IMR-90 (cell line): ENCODE measurements at regions not wholly inside any gene's neighbourhood (a gene's known extent, or its start where the extent isn't known, plus 50 kb on each side); places are given as distances from the start of the nearest gene placed in this dataset.

ENCODE experiments used
- ATAC-seq: fragments of 200-7000 bp; cut with Tn5 transposase; 2 replicates; pipeline ENCODE4 v1.9.1; 2020; ENCODE audit warnings: low read depth, mild to moderate bottlenecking, moderate library complexity
- BruUV-seq: library from RNA; stranded (reverse); fragments of 400-500 nt; replicated peaks from 2 replicates; lab custom pipeline; 2021; lab: Mats Ljungman, UMichigan
- CTCF ChIA-PET: fragments of 300-600 bp; formaldehyde crosslinking; extraction: SDS; loops from one replicate; lab custom pipeline; 2021; ENCODE audit warnings: antibody characterized with exemption; lab: Yijun Ruan, JAX
- POLR2A ChIA-PET: fragments of 300-600 bp; sonication (Branson Sonifier 250); formaldehyde crosslinking; loops from one replicate; lab custom pipeline; 2022; ENCODE audit warnings: antibody characterized with exemption; ENCODE audit not compliant: unreplicated experiment; lab: Charles Lee
- DNase-seq: peaks from one replicate; pipeline ENCODE4 v3.0.0; 2013
- H2AFZ ChIP-seq: replicated peaks from 2 replicates; pipeline ENCODE3; 2013; ENCODE audit warnings: low read length, mild to moderate bottlenecking; ENCODE audit not compliant: poor library complexity
- H2AK5ac ChIP-seq: 2 replicates; pipeline ENCODE4 v1.6.1; 2013; ENCODE audit warnings: low read depth, low read length, inconsistent platforms
- H2AK9ac ChIP-seq: replicated peaks from 2 replicates; pipeline ENCODE3; 2013; ENCODE audit warnings: mild to moderate bottlenecking, low read depth, low read length, moderate library complexity; ENCODE audit not compliant: poor library complexity
- H2BK120ac ChIP-seq: 2 replicates; pipeline ENCODE4 v1.6.1; 2013; ENCODE audit warnings: low read depth, low read length, inconsistent platforms
- H2BK15ac ChIP-seq: 3 replicates; pipeline ENCODE4 v1.6.1; 2013; ENCODE audit warnings: low read depth, low read length, inconsistent platforms
- H2BK20ac ChIP-seq: 2 replicates; pipeline ENCODE4 v1.6.1; 2013; ENCODE audit warnings: low read depth, mild to moderate bottlenecking, inconsistent platforms, low read length, moderate library complexity
- H2BK5ac ChIP-seq: 2 replicates; pipeline ENCODE4 v1.6.1; 2013; ENCODE audit warnings: mild to moderate bottlenecking, low read depth, low read length, inconsistent platforms; ENCODE audit not compliant: poor library complexity, severe bottlenecking
- H3K14ac ChIP-seq: replicated peaks from 2 replicates; pipeline ENCODE4 v1.6.1; 2013; ENCODE audit warnings: low read depth, low read length, inconsistent platforms
- H3K18ac ChIP-seq: 2 replicates; pipeline ENCODE4 v1.6.1; 2013; ENCODE audit warnings: low read depth, low read length, control low read depth
- H3K23ac ChIP-seq: 2 replicates; pipeline ENCODE4 v1.6.1; 2013; ENCODE audit warnings: low read depth, low read length, inconsistent platforms
- H3K27ac ChIP-seq: 2 replicates; pipeline ENCODE4 v1.5.1; 2013; ENCODE audit warnings: mild to moderate bottlenecking, control low read depth, low read length; ENCODE audit not compliant: insufficient read depth
- H3K27me3 ChIP-seq: 2 replicates; pipeline ENCODE4 v1.6.1; 2013; ENCODE audit warnings: low read length; ENCODE audit not compliant: control insufficient read depth, insufficient read depth
- H3K36me3 ChIP-seq: 2 replicates; pipeline ENCODE4 v1.6.1; 2013; ENCODE audit warnings: low read length, mixed read lengths; ENCODE audit not compliant: control insufficient read depth, insufficient read depth
- H3K4ac ChIP-seq: 2 replicates; pipeline ENCODE4 v1.6.1; 2013; ENCODE audit warnings: low read depth, low read length, inconsistent platforms
- H3K4me1 ChIP-seq: 2 replicates; pipeline ENCODE4 v1.6.1; 2013; ENCODE audit warnings: low read length, mixed read lengths; ENCODE audit not compliant: control insufficient read depth, insufficient read depth
- H3K4me2 ChIP-seq: 2 replicates; pipeline ENCODE4 v1.6.1; 2013; ENCODE audit warnings: low read depth, mild to moderate bottlenecking, control low read depth, low read length, moderate library complexity
- H3K4me3 ChIP-seq: 2 replicates; pipeline ENCODE4 v1.5.1; 2013; ENCODE audit warnings: low read depth, mild to moderate bottlenecking, control low read depth, low read length, moderate library complexity; ENCODE audit not compliant: insufficient read depth
- H3K56ac ChIP-seq: 2 replicates; pipeline ENCODE4 v1.6.1; 2013; ENCODE audit warnings: low read length, inconsistent platforms; ENCODE audit not compliant: insufficient read depth; ENCODE audit errors: extremely low read depth
- H3K79me1 ChIP-seq, 2 experiments: 2 replicates each; pipeline ENCODE4 v1.6.1; 2013; ENCODE audit warnings: low read length in 2 of 2, inconsistent platforms in 1 of 2, low read depth in 1 of 2
- H3K9ac ChIP-seq: 2 replicates; pipeline ENCODE4 v1.6.1; 2013; ENCODE audit warnings: low read depth, low read length, control low read depth
- H3K9me1 ChIP-seq: 2 replicates; pipeline ENCODE4 v1.6.1; 2013; ENCODE audit warnings: low read length, inconsistent platforms; ENCODE audit not compliant: insufficient read depth
- H3K9me3 ChIP-seq: 2 replicates; pipeline ENCODE4 v1.6.1; 2013; ENCODE audit warnings: low read length; ENCODE audit not compliant: control insufficient read depth, insufficient read depth
- H4K20me1 ChIP-seq: 2 replicates; pipeline ENCODE4 v1.6.1; 2013; ENCODE audit warnings: low read length, inconsistent platforms; ENCODE audit not compliant: insufficient read depth
- H4K5ac ChIP-seq: 2 replicates; pipeline ENCODE4 v1.6.1; 2013; ENCODE audit warnings: mild to moderate bottlenecking, low read depth, low read length, control low read depth
- H4K8ac ChIP-seq, 2 experiments: 2 replicates each; pipeline ENCODE4 v1.6.1; 2013; ENCODE audit warnings: low read depth in 2 of 2, low read length in 2 of 2, control low read depth in 1 of 2, inconsistent platforms in 1 of 2
- H4K91ac ChIP-seq: 2 replicates; pipeline ENCODE4 v1.6.1; 2013; ENCODE audit warnings: low read depth, low read length, inconsistent platforms; ENCODE audit not compliant: insufficient read depth
- BHLHE40 ChIP-seq: fragments of 150-350 bp; IDR thresholded peaks from 2 replicates; pipeline ENCODE4 v1.6.1; 2016; ENCODE audit warnings: mild to moderate bottlenecking, low read depth, low read length
- CEBPB ChIP-seq: IDR thresholded peaks from 2 replicates; pipeline ENCODE4 v1.6.1; 2012; ENCODE audit warnings: low read depth, low read length, improper control_type of control experiment
- CHD1 ChIP-seq: IDR thresholded peaks from 2 replicates; pipeline ENCODE4 v1.6.1; 2012; ENCODE audit warnings: low read depth, low read length, improper control_type of control experiment
- CTCF ChIP-seq: conservative IDR thresholded peaks from 2 replicates; pipeline ENCODE4 v1.5.1; 2012; ENCODE audit warnings: mild to moderate bottlenecking, low read depth, low read length, improper control_type of control experiment
- ELK1 ChIP-seq: fragments of 150-350 bp; IDR thresholded peaks from 2 replicates; pipeline ENCODE4 v1.6.1; 2016; ENCODE audit warnings: low read depth, mild to moderate bottlenecking, low read length, moderate library complexity, borderline replicate concordance
- FOS ChIP-seq: fragments of 150-350 bp; IDR thresholded peaks from 2 replicates; pipeline ENCODE4 v1.6.1; 2016; ENCODE audit warnings: low read depth, low read length
- MAFK ChIP-seq: IDR thresholded peaks from 2 replicates; pipeline ENCODE4 v1.6.1; 2012; ENCODE audit warnings: low read depth, low read length, improper control_type of control experiment
- MAZ ChIP-seq: IDR thresholded peaks from 2 replicates; pipeline ENCODE4 v1.6.1; 2012; ENCODE audit warnings: low read depth, mild to moderate bottlenecking, low read length, improper control_type of control experiment, moderate library complexity, borderline replicate concordance
- MXI1 ChIP-seq: IDR thresholded peaks from 2 replicates; pipeline ENCODE4 v1.6.1; 2012; ENCODE audit warnings: low read depth, mild to moderate bottlenecking, low read length, moderate library complexity, borderline replicate concordance
- NFE2L2 ChIP-seq: fragments of 150-350 bp; IDR thresholded peaks from 2 replicates; pipeline ENCODE4 v1.6.1; 2016; ENCODE audit warnings: low read depth, mild to moderate bottlenecking, low read length
- POLR2A ChIP-seq: IDR thresholded peaks from 2 replicates; pipeline ENCODE4 v1.6.1; 2012; ENCODE audit warnings: mild to moderate bottlenecking, low read depth, low read length
- RAD21 ChIP-seq: IDR thresholded peaks from 2 replicates; pipeline ENCODE4 v1.6.1; 2012; ENCODE audit warnings: low read length, improper control_type of control experiment
- RCOR1 ChIP-seq: IDR thresholded peaks from 2 replicates; pipeline ENCODE4 v1.6.1; 2012; ENCODE audit warnings: mild to moderate bottlenecking, low read length, improper control_type of control experiment; ENCODE audit not compliant: insufficient replicate concordance
- RFX5 ChIP-seq: IDR thresholded peaks from 2 replicates; pipeline ENCODE4 v1.8.0; 2012; ENCODE audit warnings: low read depth, mild to moderate bottlenecking, low read length, moderate library complexity
- SMC3 ChIP-seq: fragments of 150-350 bp; IDR thresholded peaks from 2 replicates; pipeline ENCODE4 v1.6.1; 2016; ENCODE audit warnings: low read depth, mild to moderate bottlenecking, antibody characterized with exemption, low read length, moderate library complexity
- WGBS, 2 experiments: methylation state at CpG; one replicate each; pipeline versions ENCODE4 v1.1.5 to v1.1.7; 2013; ENCODE audit warnings: missing lambda C conversion rate in 2 of 2; ENCODE audit not compliant: insufficient read length in 1 of 2; ENCODE audit errors: extremely low coverage in 2 of 2; 5-methylcytosine and 5-hydroxymethylcytosine counted together
- dilution Hi-C: fragments of 300-500 bp; cut with HindIII; formaldehyde crosslinking; loops from one replicate; pipeline ENCODE4 v1.14.3; 2018; ENCODE audit warnings: low sequenced_read_pairs; ENCODE audit not compliant: unreplicated experiment
- in situ Hi-C: fragments of 300-500 bp; cut with MboI; formaldehyde crosslinking; loops from 3 replicates; pipeline ENCODE4 v1.14.3; 2019; ENCODE audit warnings: low sequenced_read_pairs, inconsistent platforms, mixed read lengths
- intact Hi-C: fragments of 100-400 bp; cut with micrococcal nuclease; formaldehyde crosslinking; loops from 2 replicates; pipeline ENCODE4 v1.10.0; 2022
- TF ChIP-seq, protein P1 (sequence below): fragments of 150-350 bp; IDR thresholded peaks from 2 replicates; pipeline ENCODE4 v1.6.1; 2017; ENCODE audit warnings: mild to moderate bottlenecking, antibody characterized with exemption, low read length, low read depth

GRCh38 chr10:53358536-53358935 is 586.0 kb upstream of the MBL2 start:
- Histone ChIP-seq H3K79me1 (no peaks in the 10 kb centered on the region), H3K18ac (no peak overlapping the region), H2AK5ac (no peak overlapping the region), H4K5ac (no peak overlapping the region), H3K9me3 (no peaks in the 10 kb centered on the region), H3K23ac (no peak overlapping the region), H3K4ac (no peak overlapping the region), H2BK5ac (no peak overlapping the region), H3K9ac (no peak overlapping the region), H4K8ac (no peak overlapping the region), H2BK120ac (no peak overlapping the region), H3K14ac (no peak overlapping the region), H3K9me1 (no peaks in the 10 kb centered on the region), H3K27ac (no peak overlapping the region), H4K91ac (no peak overlapping the region), H3K56ac (no peak overlapping the region), H3K36me3 (no peaks in the 10 kb centered on the region), H3K4me2 (no peak overlapping the region), H2BK20ac (no peak overlapping the region), H3K4me1 (no peaks in the 10 kb centered on the region), H2AFZ (no peak overlapping the region), H3K27me3 (no peaks in the 10 kb centered on the region), H2BK15ac (no peak overlapping the region), H4K20me1 (no peaks in the 10 kb centered on the region), H2AK9ac (no peak overlapping the region), H3K4me3 (no peak overlapping the region)
- no peak for TF ChIP-seq RCOR1
- no peak for TF ChIP-seq CTCF
- no peak for TF ChIP-seq MAZ
- TF ChIP-seq RFX5 = no peak
- no peak for TF ChIP-seq NFE2L2
- TF ChIP-seq CHD1 = no peak
- TF ChIP-seq, protein P1, sequence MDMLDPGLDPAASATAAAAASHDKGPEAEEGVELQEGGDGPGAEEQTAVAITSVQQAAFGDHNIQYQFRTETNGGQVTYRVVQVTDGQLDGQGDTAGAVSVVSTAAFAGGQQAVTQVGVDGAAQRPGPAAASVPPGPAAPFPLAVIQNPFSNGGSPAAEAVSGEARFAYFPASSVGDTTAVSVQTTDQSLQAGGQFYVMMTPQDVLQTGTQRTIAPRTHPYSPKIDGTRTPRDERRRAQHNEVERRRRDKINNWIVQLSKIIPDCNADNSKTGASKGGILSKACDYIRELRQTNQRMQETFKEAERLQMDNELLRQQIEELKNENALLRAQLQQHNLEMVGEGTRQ = no peak
- no peak for TF ChIP-seq BHLHE40
- no peak for TF ChIP-seq FOS
- TF ChIP-seq RAD21 = no peak
- TF ChIP-seq CEBPB = no peak
- no peak for TF ChIP-seq MAFK
- TF ChIP-seq POLR2A = no peak
- TF ChIP-seq SMC3 = no peak
- no peak for TF ChIP-seq ELK1
- no peak for TF ChIP-seq MXI1
- in situ Hi-C loops = no loop called here
- ATAC-seq (no peak), DNase-seq (no peak)
- ChIA-PET POLR2A (no interaction called here), CTCF (no interaction called here)
- intact Hi-C loops = no loop called here
- BruUV-seq = no TSS peak
- no CpG with 5 or more reads among the region's 4 CpGs for WGBS, 2 experiments
- dilution Hi-C loops = no loop called here
